Lower leg skin (tissue), 3 donors: ENCODE measurements at regions not wholly inside any gene's neighbourhood (a gene's known extent, or its start where the extent isn't known, plus 50 kb on each side); places are given as distances from the start of the nearest gene placed in this dataset.

Experiments
- POLR2A ChIP-seq, 2 donors: fragments of 450-650 bp; IDR thresholded peaks; one replicate each; pipeline ENCODE4 v1.6.1; 2016 to 2017; ENCODE audit warnings: antibody characterized with exemption in 2 of 2, mild to moderate bottlenecking in 1 of 2, moderate library complexity in 1 of 2
- TF ChIP-seq, protein P1 (sequence below), 3 donors: fragments of 450-650 bp; IDR thresholded peaks; one replicate each; pipeline ENCODE4 v1.5.1; 2016; ENCODE audit warnings: antibody characterized with exemption in 3 of 3, mild to moderate bottlenecking in 3 of 3, moderate library complexity in 2 of 3

GRCh38 chr13:97810152-97810551, 143.3 kb upstream of the IPO5 start:
- TF ChIP-seq, protein P1, sequence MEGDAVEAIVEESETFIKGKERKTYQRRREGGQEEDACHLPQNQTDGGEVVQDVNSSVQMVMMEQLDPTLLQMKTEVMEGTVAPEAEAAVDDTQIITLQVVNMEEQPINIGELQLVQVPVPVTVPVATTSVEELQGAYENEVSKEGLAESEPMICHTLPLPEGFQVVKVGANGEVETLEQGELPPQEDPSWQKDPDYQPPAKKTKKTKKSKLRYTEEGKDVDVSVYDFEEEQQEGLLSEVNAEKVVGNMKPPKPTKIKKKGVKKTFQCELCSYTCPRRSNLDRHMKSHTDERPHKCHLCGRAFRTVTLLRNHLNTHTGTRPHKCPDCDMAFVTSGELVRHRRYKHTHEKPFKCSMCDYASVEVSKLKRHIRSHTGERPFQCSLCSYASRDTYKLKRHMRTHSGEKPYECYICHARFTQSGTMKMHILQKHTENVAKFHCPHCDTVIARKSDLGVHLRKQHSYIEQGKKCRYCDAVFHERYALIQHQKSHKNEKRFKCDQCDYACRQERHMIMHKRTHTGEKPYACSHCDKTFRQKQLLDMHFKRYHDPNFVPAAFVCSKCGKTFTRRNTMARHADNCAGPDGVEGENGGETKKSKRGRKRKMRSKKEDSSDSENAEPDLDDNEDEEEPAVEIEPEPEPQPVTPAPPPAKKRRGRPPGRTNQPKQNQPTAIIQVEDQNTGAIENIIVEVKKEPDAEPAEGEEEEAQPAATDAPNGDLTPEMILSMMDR (IDR thresholded peaks at IDR 0.05) = no peak
- no peak for TF ChIP-seq POLR2A (IDR thresholded peaks at IDR 0.05)
